Muscle layer of duodenum (tissue), 2 donors: ENCODE measurements at regions not wholly inside any gene's neighbourhood (a gene's known extent, or its start where the extent isn't known, plus 50 kb on each side); places are given as distances from the start of the nearest gene placed in this dataset.

Experiments used
- H3K27ac ChIP-seq: one replicate; pipeline ENCODE4 v1.7.0; 2013; ENCODE audit warnings: mild to moderate bottlenecking, low read length
- H3K27me3 ChIP-seq: one replicate; pipeline ENCODE4 v1.7.0; 2013; ENCODE audit warnings: low read depth, mild to moderate bottlenecking, control low read depth, low read length
- H3K36me3 ChIP-seq, 2 donors: one replicate each; pipeline ENCODE4 v1.7.0; 2013; ENCODE audit warnings: low read length in 2 of 2, control low read depth in 1 of 2, mild to moderate bottlenecking in 1 of 2; ENCODE audit not compliant: insufficient read depth in 2 of 2, control insufficient read depth in 1 of 2
- H3K4me1 ChIP-seq, 2 donors: one replicate each; pipeline ENCODE4 v1.7.0; 2013; ENCODE audit warnings: low read length in 2 of 2, mild to moderate bottlenecking in 2 of 2, control low read depth in 1 of 2, moderate library complexity in 1 of 2; ENCODE audit not compliant: insufficient read depth in 2 of 2, control insufficient read depth in 1 of 2
- H3K4me3 ChIP-seq, 2 donors: one replicate each; pipeline ENCODE4 v1.7.0; 2013; ENCODE audit warnings: low read length in 2 of 2, low read depth in 1 of 2, mild to moderate bottlenecking in 1 of 2
- H3K9me3 ChIP-seq, 2 donors: one replicate each; pipeline ENCODE4 v1.7.0; 2013; ENCODE audit warnings: low read length in 2 of 2, control low read depth in 1 of 2, mild to moderate bottlenecking in 1 of 2; ENCODE audit not compliant: control insufficient read depth in 1 of 2
- donor health status: healthy.

GRCh38 chr2:239522740-239523119 is 121.9 kb upstream of the HDAC4 start:
- H3K4me3 ChIP-seq, result no peak overlapping the region
- H3K27me3 ChIP-seq, result no peaks in the 10 kb centered on the region
- no peaks in the 10 kb centered on the region for H3K9me3 ChIP-seq
- peaks cover 0 to 4% of the 10 kb centered on the region in 2 donors for H3K4me1 ChIP-seq
- no peak overlapping the region for H3K27ac ChIP-seq
- no peaks in the 10 kb centered on the region for H3K36me3 ChIP-seq

GRCh38 chr2:239522002-239522739 is 121.4 kb upstream of the HDAC4 start:
- Histone ChIP-seq H3K27me3 (no peaks in the 10 kb centered on the region), H3K27ac (no peak overlapping the region)

GRCh38 chr2:239521518-239521815 is 120.6 kb upstream of the HDAC4 start:
- H3K27ac ChIP-seq, result no peak overlapping the region
- no peaks in the 10 kb centered on the region for H3K9me3 ChIP-seq
- H3K4me3 ChIP-seq, result no peak overlapping the region
- H3K4me1 ChIP-seq, result peaks cover 0 to 4% of the 10 kb centered on the region in 2 donors
- H3K27me3 ChIP-seq, result no peaks in the 10 kb centered on the region
- H3K36me3 ChIP-seq, result no peaks in the 10 kb centered on the region

More at GRCh38 chr2:239522002-239522739, 121.4 kb upstream of the HDAC4 start:
- Histone ChIP-seq H3K36me3 (no peaks in the 10 kb centered on the region), H3K4me3 (no peak overlapping the region), H3K4me1 (peaks cover 0 to 4% of the 10 kb centered on the region in 2 donors), H3K9me3 (no peaks in the 10 kb centered on the region)

DNA sequence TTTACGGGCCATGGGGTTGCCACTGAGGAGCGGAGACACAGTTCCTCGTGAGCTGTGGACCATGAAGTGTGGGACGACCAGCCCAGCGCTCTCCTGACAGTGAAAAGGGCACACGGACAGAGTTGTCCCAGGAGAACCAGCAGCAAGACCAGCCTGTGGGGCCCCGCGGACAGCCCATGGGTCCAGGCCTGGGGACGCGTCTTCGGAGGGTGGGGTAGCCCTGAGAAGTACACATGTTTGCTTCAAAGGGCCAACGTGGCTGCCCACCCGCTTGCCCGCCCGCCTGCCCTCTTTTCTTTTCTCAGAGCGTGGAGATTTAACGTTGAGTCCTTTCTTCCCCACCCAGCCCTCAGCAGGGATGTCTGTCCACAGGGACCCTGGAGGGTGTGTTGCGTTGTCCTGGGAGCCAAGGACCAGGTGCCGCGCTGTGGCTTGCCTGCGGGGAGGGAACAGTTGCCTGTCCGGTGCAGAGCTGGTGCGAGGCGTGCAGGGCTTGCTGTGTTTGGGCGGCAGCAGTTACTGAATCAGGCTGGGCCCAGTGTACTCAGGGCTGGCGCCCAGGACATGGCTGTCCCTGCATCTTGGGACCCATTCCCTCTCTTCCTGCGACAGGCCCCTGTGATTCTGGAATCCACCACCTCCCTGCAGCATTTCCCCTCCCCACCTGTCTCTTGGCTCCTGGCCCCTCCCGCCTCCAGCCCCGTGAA is 120.1 kb upstream of the HDAC4 start:
- Histone ChIP-seq H3K4me3 (no peak overlapping the region), H3K27me3 (no peaks in the 10 kb centered on the region), H3K4me1 (peaks cover 0 to 4% of the 10 kb centered on the region in 2 donors), H3K9me3 (no peaks in the 10 kb centered on the region), H3K27ac (no peak overlapping the region), H3K36me3 (no peaks in the 10 kb centered on the region)

GRCh38 chr2:239519921-239520585 is 119.2 kb upstream of the HDAC4 start:
- H3K27ac ChIP-seq, result no peak overlapping the region
- peaks cover 0 to 4% of the 10 kb centered on the region in 2 donors for H3K4me1 ChIP-seq
- no peaks in the 10 kb centered on the region for H3K36me3 ChIP-seq
- H3K9me3 ChIP-seq, result no peaks in the 10 kb centered on the region
- H3K27me3 ChIP-seq, result no peaks in the 10 kb centered on the region
- no peak overlapping the region for H3K4me3 ChIP-seq

GRCh38 chr2:239519089-239519920 is 118.5 kb upstream of the HDAC4 start:
- Histone ChIP-seq H3K4me1 (peaks cover 0 to 4% of the 10 kb centered on the region in 2 donors), H3K9me3 (no peaks in the 10 kb centered on the region), H3K4me3 (no peak overlapping the region), H3K27ac (no peak overlapping the region), H3K27me3 (no peaks in the 10 kb centered on the region), H3K36me3 (no peaks in the 10 kb centered on the region)

GRCh38 chr2:239518286-239519088 is 117.7 kb upstream of the HDAC4 start:
- no peaks in the 10 kb centered on the region for H3K36me3 ChIP-seq
- H3K27me3 ChIP-seq, result no peaks in the 10 kb centered on the region
- H3K9me3 ChIP-seq, result no peaks in the 10 kb centered on the region
- no peak overlapping the region for H3K4me3 ChIP-seq
- H3K4me1 ChIP-seq, result peaks cover 0 to 4% of the 10 kb centered on the region in 2 donors
- H3K27ac ChIP-seq, result no peak overlapping the region

GRCh38 chr2:239517686-239518085 is 116.9 kb upstream of the HDAC4 start:
- Histone ChIP-seq H3K9me3 (no peaks in the 10 kb centered on the region), H3K36me3 (no peaks in the 10 kb centered on the region), H3K27ac (no peak overlapping the region), H3K27me3 (no peaks in the 10 kb centered on the region), H3K4me1 (peaks cover 0 to 4% of the 10 kb centered on the region in 2 donors), H3K4me3 (no peak overlapping the region)

DNA sequence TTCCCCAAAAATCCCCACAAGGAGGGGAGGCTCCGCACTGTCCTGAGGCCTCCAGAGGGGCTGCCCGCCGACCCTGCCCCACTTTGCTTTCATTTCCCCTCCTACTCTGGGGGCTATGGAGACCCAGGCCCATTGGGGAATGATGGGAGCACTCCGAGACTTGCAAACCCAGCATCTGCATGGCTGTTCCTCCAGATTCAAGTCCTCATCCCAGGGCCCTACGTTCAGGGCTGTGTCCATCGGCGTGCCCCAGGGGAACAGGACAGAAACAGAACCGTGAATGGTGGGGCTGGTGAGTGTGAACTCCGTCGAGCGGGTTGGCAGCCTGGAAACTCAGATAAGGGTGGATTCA is 116.1 kb upstream of the HDAC4 start:
- peaks cover 0 to 4% of the 10 kb centered on the region in 2 donors for H3K4me1 ChIP-seq
- H3K27ac ChIP-seq, result no peak overlapping the region
- H3K4me3 ChIP-seq, result no peak overlapping the region
- H3K27me3 ChIP-seq, result no peaks in the 10 kb centered on the region
- no peaks in the 10 kb centered on the region for H3K9me3 ChIP-seq
- no peaks in the 10 kb centered on the region for H3K36me3 ChIP-seq

- Histone ChIP-seq H3K4me3 (no peak overlapping the region), H3K27me3 (no peaks in the 10 kb centered on the region), H3K9me3 (no peaks in the 10 kb centered on the region), H3K27ac (no peak overlapping the region), H3K4me1 (peaks cover 0 to 4% of the 10 kb centered on the region in 2 donors), H3K36me3 (no peaks in the 10 kb centered on the region)
Observed at GRCh38 chr2:239516286-239516953, 115.6 kb upstream of the HDAC4 start.
